ENCODE measurements at regions not wholly inside any gene's neighbourhood (a gene's known extent, or its start where the extent isn't known, plus 50 kb on each side); places are given as distances from the start of the nearest gene placed in this dataset.

DNA sequence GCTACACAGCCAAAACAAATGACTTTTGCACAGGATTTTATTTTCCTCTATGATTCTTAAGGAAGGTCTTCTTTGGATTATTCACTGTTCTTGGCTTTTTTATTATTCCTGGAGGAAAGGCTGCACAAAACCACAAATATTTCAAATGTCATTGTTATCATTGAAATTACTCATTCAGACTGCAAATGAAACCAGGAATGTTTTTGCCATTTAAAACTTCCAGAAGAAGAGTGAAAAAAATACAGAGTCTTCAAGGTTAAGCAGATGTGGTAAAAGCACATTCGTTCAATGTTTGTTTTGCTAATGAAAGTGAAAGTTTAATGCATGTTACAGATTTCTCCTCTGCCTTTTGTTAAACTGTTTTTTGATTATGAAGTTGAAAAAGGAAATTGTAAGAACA lies 238.2 kb downstream of the TLE4 start:
- Histone ChIP-seq H3K9ac (ENCODE audit: low read depth, low read length) (no peak overlapping the region), H3K27ac (ENCODE audit: low read depth, low read length) (no peak overlapping the region), H3K4me3 (ENCODE audit: low read depth, low read length) (no peak overlapping the region), H3K27me3 (ENCODE audit: control insufficient read depth, insufficient read depth, low read length) (no peaks in the 10 kb centered on the region), H3K9me3 (ENCODE audit: control insufficient read depth, insufficient read depth, low read length) (no peaks in the 10 kb centered on the region), H3K4me1 (ENCODE audit: control insufficient read depth, insufficient read depth, low read length) (peaks cover 25% of the 10 kb centered on the region), H3K36me3 (ENCODE audit: control insufficient read depth, insufficient read depth, low read length) (no peaks in the 10 kb centered on the region)

DNA sequence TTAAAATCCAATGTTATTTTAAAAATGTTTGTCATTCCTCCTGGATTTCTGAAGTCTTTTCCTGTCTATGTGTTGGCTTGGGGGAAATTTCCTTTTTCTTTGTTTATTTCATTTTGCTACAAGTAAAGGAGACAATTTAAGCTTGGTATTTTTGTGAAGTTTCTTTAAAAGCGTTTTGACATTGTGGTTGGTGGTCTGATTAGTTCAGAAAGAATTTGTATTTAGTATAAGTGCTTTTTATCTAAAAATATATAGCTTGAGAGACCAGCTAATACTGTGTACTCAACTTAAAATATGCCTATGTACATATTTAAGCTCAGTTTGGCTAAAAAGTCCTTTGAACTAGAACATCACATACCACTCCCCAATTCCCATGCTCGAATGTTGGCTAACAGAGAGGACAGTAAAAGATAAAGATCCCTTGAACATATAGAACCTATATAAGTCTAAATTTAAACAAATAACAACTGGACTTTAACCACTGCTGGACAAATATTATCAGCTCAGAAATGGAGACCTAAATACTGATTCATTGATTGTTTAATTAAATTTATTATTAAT lies 237.6 kb downstream of the TLE4 start:
- no peaks in the 10 kb centered on the region for H3K36me3 ChIP-seq (ENCODE audit: control insufficient read depth, insufficient read depth, low read length)
- H3K9me3 ChIP-seq (ENCODE audit: control insufficient read depth, insufficient read depth, low read length): no peaks in the 10 kb centered on the region
- H3K4me3 ChIP-seq (ENCODE audit: low read depth, low read length): no peak overlapping the region
- H3K4me1 ChIP-seq (ENCODE audit: control insufficient read depth, insufficient read depth, low read length): peaks cover 25% of the 10 kb centered on the region
- no peaks in the 10 kb centered on the region for H3K27me3 ChIP-seq (ENCODE audit: control insufficient read depth, insufficient read depth, low read length)
- no peak overlapping the region for H3K9ac ChIP-seq (ENCODE audit: low read depth, low read length)
- H3K27ac ChIP-seq (ENCODE audit: low read depth, low read length): no peak overlapping the region

DNA sequence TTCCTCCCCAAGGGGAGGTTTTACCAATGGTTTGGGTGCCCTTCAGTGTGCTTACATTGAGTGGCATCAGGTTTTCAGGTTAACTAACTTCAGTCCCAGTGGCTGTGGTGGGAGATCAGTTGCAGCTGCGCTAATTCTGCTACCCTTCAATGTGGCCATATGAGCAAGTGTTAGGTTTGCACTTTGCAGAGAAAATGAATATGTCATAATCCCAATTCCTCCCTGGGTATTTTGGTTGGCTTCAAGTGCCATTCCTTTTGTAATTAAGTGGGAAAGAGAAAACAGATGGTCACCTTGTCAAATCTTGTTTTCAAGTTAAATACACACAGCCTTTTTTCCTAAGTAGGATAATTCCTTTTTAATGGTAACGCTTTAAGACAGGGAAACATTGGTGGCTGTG lies 236.2 kb downstream of the TLE4 start:
- Histone ChIP-seq H3K36me3 (ENCODE audit: control insufficient read depth, insufficient read depth, low read length) (no peaks in the 10 kb centered on the region), H3K9me3 (ENCODE audit: control insufficient read depth, insufficient read depth, low read length) (no peaks in the 10 kb centered on the region), H3K4me3 (ENCODE audit: low read depth, low read length) (no peak overlapping the region), H3K27me3 (ENCODE audit: control insufficient read depth, insufficient read depth, low read length) (no peaks in the 10 kb centered on the region), H3K27ac (ENCODE audit: low read depth, low read length) (no peak overlapping the region), H3K9ac (ENCODE audit: low read depth, low read length) (no peak overlapping the region), H3K4me1 (ENCODE audit: control insufficient read depth, insufficient read depth, low read length) (peaks cover 21% of the 10 kb centered on the region)

DNA sequence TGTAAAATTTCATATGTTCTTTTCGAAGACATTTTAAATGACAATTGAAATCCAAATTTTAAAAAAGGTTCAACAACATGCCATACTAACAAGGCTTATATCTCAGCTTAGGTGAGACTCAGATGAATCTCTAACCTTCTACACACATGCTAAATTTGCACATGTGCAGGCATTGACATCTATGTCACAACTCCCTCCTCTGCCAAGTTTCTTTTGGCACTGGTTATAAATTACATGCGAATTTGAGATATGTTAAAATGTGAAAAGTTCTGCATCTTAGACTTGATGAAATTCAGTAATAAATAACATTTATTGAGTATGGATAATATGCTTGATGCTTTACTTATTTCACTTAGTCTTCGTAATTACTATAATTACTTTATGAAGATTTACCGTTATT lies 234.3 kb downstream of the TLE4 start:
- no peak overlapping the region for H3K27ac ChIP-seq (ENCODE audit: low read depth, low read length)
- no peaks in the 10 kb centered on the region for H3K27me3 ChIP-seq (ENCODE audit: control insufficient read depth, insufficient read depth, low read length)
- H3K9ac ChIP-seq (ENCODE audit: low read depth, low read length): no peak overlapping the region
- H3K36me3 ChIP-seq (ENCODE audit: control insufficient read depth, insufficient read depth, low read length): no peaks in the 10 kb centered on the region
- H3K4me1 ChIP-seq (ENCODE audit: control insufficient read depth, insufficient read depth, low read length): peaks cover 8% of the 10 kb centered on the region
- no peaks in the 10 kb centered on the region for H3K9me3 ChIP-seq (ENCODE audit: control insufficient read depth, insufficient read depth, low read length)
- no peak overlapping the region for H3K4me3 ChIP-seq (ENCODE audit: low read depth, low read length)

DNA sequence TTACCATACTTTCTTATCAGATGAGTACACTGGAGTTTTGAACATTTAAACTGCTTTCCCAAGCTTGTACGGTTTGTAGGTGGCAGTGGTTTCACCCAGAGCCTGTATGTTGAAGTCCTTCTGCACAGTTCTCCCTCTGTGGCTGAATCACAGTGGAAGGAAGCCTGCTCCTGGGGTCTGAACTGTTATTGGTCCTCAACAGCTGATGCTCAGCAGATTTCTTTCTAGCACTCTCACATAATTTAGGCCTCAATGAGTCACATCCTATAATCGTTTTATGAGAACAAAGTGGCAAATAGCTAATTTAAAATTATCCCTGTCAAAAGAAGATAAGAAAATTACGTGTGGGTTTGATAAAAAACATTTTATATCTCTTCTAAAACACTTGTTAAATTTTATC lies 229.7 kb downstream of the TLE4 start:
- H3K9ac ChIP-seq (ENCODE audit: low read depth, low read length): no peak overlapping the region

DNA sequence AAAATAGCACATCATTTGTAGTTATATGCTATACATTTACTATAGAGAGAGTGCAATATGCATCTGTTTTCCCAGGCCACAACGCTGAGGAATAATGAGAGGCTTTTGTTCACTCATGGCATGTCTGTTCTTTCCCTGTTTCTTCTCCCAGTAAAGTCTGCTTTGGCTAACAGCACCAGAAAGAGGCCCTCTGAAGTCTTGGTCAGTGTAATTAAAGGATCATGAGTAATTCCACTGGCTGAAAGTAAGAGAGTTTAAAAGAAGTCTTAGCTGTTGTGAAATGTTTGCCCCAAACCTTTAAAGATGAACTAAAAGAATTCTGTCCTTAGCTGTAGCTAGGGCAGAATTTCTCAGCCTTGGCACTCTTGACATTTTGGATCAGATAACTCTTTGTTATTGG lies 228.8 kb downstream of the TLE4 start:
- Histone ChIP-seq H3K4me1 (ENCODE audit: control insufficient read depth, insufficient read depth, low read length) (no peaks in the 10 kb centered on the region), H3K27me3 (ENCODE audit: control insufficient read depth, insufficient read depth, low read length) (no peaks in the 10 kb centered on the region), H3K9me3 (ENCODE audit: control insufficient read depth, insufficient read depth, low read length) (no peaks in the 10 kb centered on the region), H3K36me3 (ENCODE audit: control insufficient read depth, insufficient read depth, low read length) (no peaks in the 10 kb centered on the region), H3K9ac (ENCODE audit: low read depth, low read length) (no peak overlapping the region), H3K27ac (ENCODE audit: low read depth, low read length) (no peak overlapping the region), H3K4me3 (ENCODE audit: low read depth, low read length) (no peak overlapping the region)

More for the DNA sequence above, 229.7 kb downstream of the TLE4 start:
- H3K4me1 ChIP-seq (ENCODE audit: control insufficient read depth, insufficient read depth, low read length): no peaks in the 10 kb centered on the region
- H3K4me3 ChIP-seq (ENCODE audit: low read depth, low read length): no peak overlapping the region
- H3K27me3 ChIP-seq (ENCODE audit: control insufficient read depth, insufficient read depth, low read length): no peaks in the 10 kb centered on the region
- H3K9me3 ChIP-seq (ENCODE audit: control insufficient read depth, insufficient read depth, low read length): no peaks in the 10 kb centered on the region
- H3K27ac ChIP-seq (ENCODE audit: low read depth, low read length): no peak overlapping the region
- no peaks in the 10 kb centered on the region for H3K36me3 ChIP-seq (ENCODE audit: control insufficient read depth, insufficient read depth, low read length)

DNA sequence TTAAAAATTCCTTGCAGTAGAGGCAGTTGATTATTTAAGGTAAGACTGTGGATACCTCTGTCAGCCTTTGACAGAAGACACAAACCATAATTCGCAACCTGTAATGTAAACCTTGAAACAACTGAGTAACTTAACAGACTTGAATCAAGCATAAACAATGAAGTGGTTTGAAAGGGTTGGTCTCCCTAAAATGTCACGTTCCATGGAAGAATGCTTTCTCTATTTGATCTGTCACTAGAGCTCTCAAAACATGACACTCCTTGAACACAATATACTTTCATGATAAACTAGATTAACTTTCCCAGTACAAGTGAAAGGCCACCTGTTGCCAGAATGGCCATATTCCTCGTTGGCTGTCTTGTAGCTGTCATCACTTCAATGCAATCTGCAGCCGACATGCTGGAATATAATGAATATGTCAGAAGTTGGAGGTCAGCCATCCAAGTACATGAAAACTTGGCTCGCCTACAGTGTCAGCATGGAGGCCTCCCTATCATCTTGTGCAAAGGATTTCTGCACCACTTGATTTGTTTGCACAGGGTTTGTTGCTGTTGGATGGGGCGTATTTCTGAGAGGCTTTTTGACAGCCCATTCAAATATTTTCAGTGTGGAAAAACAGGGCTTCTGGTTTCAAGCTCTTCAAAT lies 228.0 kb downstream of the TLE4 start:
- Histone ChIP-seq H3K9ac (ENCODE audit: low read depth, low read length) (no peak overlapping the region), H3K27ac (ENCODE audit: low read depth, low read length) (no peak overlapping the region), H3K4me1 (ENCODE audit: control insufficient read depth, insufficient read depth, low read length) (no peaks in the 10 kb centered on the region), H3K27me3 (ENCODE audit: control insufficient read depth, insufficient read depth, low read length) (no peaks in the 10 kb centered on the region), H3K36me3 (ENCODE audit: control insufficient read depth, insufficient read depth, low read length) (no peaks in the 10 kb centered on the region), H3K4me3 (ENCODE audit: low read depth, low read length) (no peak overlapping the region), H3K9me3 (ENCODE audit: control insufficient read depth, insufficient read depth, low read length) (no peaks in the 10 kb centered on the region)

DNA sequence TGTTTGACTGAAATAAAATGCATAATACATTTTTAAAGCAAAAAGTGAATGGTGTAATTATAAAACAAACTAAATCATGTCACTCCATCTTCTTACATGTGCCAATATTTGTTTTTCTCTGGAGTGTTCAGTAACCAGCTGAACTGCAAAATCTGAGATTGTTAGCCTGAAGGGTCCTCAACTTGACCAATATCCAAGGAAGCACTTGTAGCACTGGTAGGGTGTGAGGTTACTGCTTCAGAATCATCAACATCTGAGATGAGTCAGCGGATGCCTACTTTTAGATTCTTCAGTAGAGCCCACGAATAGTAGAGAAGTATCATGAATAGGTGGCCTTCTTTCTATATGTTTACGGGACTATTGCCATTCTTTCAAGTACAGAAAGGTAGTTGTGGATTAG lies 226.7 kb downstream of the TLE4 start:
- no peaks in the 10 kb centered on the region for H3K4me1 ChIP-seq (ENCODE audit: control insufficient read depth, insufficient read depth, low read length)
- no peaks in the 10 kb centered on the region for H3K36me3 ChIP-seq (ENCODE audit: control insufficient read depth, insufficient read depth, low read length)
- no peaks in the 10 kb centered on the region for H3K27me3 ChIP-seq (ENCODE audit: control insufficient read depth, insufficient read depth, low read length)
- no peaks in the 10 kb centered on the region for H3K9me3 ChIP-seq (ENCODE audit: control insufficient read depth, insufficient read depth, low read length)
- no peak overlapping the region for H3K27ac ChIP-seq (ENCODE audit: low read depth, low read length)
- H3K4me3 ChIP-seq (ENCODE audit: low read depth, low read length): no peak overlapping the region
- no peak overlapping the region for H3K9ac ChIP-seq (ENCODE audit: low read depth, low read length)

DNA sequence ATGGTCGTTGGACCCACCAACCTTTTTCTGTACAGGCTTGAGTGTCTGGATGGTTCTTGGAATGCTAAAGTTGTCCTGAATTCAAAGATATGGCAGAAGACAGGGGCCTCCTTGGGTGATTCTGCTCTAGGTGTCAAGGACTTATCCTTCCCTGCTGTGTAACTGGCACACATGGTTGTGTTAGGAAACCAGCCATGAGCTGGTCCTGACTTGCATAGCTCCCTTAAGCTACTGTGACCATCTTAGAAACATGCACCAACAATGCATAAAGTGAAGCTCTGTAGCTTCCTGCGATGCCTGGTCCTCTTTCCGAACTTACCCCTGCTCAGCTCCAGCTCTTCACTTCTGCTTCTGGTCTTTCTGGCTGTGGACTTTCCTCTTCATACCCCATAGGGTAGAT lies 224.6 kb downstream of the TLE4 start:
- Histone ChIP-seq H3K4me3 (ENCODE audit: low read depth, low read length) (no peak overlapping the region), H3K27me3 (ENCODE audit: control insufficient read depth, insufficient read depth, low read length) (no peaks in the 10 kb centered on the region), H3K36me3 (ENCODE audit: control insufficient read depth, insufficient read depth, low read length) (no peaks in the 10 kb centered on the region), H3K9ac (ENCODE audit: low read depth, low read length) (no peak overlapping the region), H3K27ac (ENCODE audit: low read depth, low read length) (no peak overlapping the region), H3K9me3 (ENCODE audit: control insufficient read depth, insufficient read depth, low read length) (no peaks in the 10 kb centered on the region), H3K4me1 (ENCODE audit: control insufficient read depth, insufficient read depth, low read length) (no peaks in the 10 kb centered on the region)

DNA sequence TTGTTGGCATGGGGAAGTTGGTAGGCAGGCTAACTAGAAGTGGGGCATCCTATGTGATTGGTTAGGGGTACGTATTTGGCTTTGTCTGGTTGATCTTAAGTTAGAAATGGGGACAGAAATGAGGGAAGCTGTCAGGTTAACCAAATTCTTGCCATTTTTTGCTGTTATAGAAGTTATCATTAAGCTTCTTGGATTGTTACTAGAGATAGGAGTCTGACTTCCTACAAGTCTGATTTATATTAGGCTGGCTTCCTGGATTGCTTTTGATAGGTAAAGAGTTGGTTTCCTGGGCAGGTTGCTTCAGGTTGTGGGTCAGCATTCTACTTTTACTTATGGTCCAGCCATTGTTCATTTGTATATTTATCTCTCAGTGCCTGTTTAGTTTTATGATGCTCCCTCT lies 216.9 kb downstream of the TLE4 start:
- H3K27me3 ChIP-seq (ENCODE audit: control insufficient read depth, insufficient read depth, low read length): no peaks in the 10 kb centered on the region
- H3K9me3 ChIP-seq (ENCODE audit: control insufficient read depth, insufficient read depth, low read length): no peaks in the 10 kb centered on the region
- H3K36me3 ChIP-seq (ENCODE audit: control insufficient read depth, insufficient read depth, low read length): no peaks in the 10 kb centered on the region
- H3K4me3 ChIP-seq (ENCODE audit: low read depth, low read length): no peak overlapping the region
- H3K27ac ChIP-seq (ENCODE audit: low read depth, low read length): no peak overlapping the region
- H3K4me1 ChIP-seq (ENCODE audit: control insufficient read depth, insufficient read depth, low read length): no peaks in the 10 kb centered on the region
- no peak overlapping the region for H3K9ac ChIP-seq (ENCODE audit: low read depth, low read length)

DNA sequence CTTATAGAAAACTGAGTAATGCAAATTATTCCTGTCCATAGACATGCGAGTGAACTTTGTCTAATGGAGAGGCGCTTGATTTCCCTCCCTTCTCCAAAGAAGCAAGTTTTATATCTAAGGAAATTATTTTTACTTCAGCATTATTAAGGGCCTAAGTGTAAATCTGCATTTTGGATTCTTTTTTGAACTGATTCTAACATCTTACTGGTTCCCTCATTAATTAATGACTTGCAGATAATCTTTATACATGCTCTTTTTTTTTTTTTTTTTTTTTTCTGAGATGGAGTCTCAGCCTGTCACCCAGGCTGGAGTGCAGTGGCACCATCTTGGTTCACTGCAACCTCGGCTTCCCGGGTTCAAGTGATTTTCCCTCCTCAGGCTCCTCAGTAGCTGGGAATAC lies 209.5 kb downstream of the TLE4 start:
- H3K4me1 ChIP-seq (ENCODE audit: control insufficient read depth, insufficient read depth, low read length): no peaks in the 10 kb centered on the region
- no peaks in the 10 kb centered on the region for H3K36me3 ChIP-seq (ENCODE audit: control insufficient read depth, insufficient read depth, low read length)
- H3K27me3 ChIP-seq (ENCODE audit: control insufficient read depth, insufficient read depth, low read length): no peaks in the 10 kb centered on the region
- H3K9me3 ChIP-seq (ENCODE audit: control insufficient read depth, insufficient read depth, low read length): no peaks in the 10 kb centered on the region
- no peak overlapping the region for H3K27ac ChIP-seq (ENCODE audit: low read depth, low read length)
- H3K4me3 ChIP-seq (ENCODE audit: low read depth, low read length): no peak overlapping the region
- H3K9ac ChIP-seq (ENCODE audit: low read depth, low read length): no peak overlapping the region
